GM12875 (cell line): ENCODE measurements at regions not wholly inside any gene's neighbourhood (a gene's known extent, or its start where the extent isn't known, plus 50 kb on each side); places are given as distances from the start of the nearest gene placed in this dataset.

Experiments used
- H3K4me3 ChIP-seq: one replicate; pipeline ENCODE4 v1.5.1; 2011; ENCODE audit warnings: low read depth, low read length, control low read depth
- TF ChIP-seq, protein P1 (sequence below): IDR thresholded peaks from 2 replicates; pipeline ENCODE4 v1.5.1; 2011; ENCODE audit warnings: low read depth, mild to moderate bottlenecking, control low read depth, inconsistent platforms, low read length, moderate library complexity, borderline replicate concordance; ENCODE audit not compliant: insufficient read depth

- TF ChIP-seq, protein P1, sequence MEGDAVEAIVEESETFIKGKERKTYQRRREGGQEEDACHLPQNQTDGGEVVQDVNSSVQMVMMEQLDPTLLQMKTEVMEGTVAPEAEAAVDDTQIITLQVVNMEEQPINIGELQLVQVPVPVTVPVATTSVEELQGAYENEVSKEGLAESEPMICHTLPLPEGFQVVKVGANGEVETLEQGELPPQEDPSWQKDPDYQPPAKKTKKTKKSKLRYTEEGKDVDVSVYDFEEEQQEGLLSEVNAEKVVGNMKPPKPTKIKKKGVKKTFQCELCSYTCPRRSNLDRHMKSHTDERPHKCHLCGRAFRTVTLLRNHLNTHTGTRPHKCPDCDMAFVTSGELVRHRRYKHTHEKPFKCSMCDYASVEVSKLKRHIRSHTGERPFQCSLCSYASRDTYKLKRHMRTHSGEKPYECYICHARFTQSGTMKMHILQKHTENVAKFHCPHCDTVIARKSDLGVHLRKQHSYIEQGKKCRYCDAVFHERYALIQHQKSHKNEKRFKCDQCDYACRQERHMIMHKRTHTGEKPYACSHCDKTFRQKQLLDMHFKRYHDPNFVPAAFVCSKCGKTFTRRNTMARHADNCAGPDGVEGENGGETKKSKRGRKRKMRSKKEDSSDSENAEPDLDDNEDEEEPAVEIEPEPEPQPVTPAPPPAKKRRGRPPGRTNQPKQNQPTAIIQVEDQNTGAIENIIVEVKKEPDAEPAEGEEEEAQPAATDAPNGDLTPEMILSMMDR: no peak
- no peak overlapping the region for H3K4me3 ChIP-seq
These were observed 490.4 kb upstream of the C1orf87 start for GRCh38 chr1:60563777-60564535.

GRCh38 chr1:60562740-60563139 is 489.2 kb upstream of the C1orf87 start:
- TF ChIP-seq, protein P1: no peak
- H3K4me3 ChIP-seq: no peak overlapping the region

- TF ChIP-seq, protein P1: no peak
- H3K4me3 ChIP-seq: no peak overlapping the region
These were observed 487.1 kb upstream of the C1orf87 start for GRCh38 chr1:60560701-60561100.

- no peak overlapping the region for H3K4me3 ChIP-seq
These were observed 484.7 kb upstream of the C1orf87 start for GRCh38 chr1:60558236-60558635.

DNA sequence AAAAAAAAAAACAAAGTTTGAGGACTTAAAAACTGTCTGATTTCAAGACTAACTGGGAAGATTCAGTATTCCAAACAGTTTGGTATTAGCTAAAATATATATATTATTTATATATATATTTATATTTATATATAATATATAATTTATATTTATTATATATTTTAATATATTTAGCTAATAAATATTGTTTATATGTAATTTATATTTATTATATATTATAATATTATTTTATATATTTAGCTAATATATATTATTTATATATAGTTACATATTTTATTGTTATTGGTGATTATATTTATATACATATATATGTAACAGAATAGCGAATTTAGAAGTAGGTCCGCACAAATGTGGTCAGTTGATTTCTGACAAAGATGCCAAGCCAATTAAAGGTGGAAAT is 480.2 kb upstream of the C1orf87 start:
- H3K4me3 ChIP-seq: no peak overlapping the region
- TF ChIP-seq, protein P1: no peak

More at GRCh38 chr1:60558236-60558635, 484.7 kb upstream of the C1orf87 start:
- TF ChIP-seq, protein P1: no peak

- TF ChIP-seq, protein P1: no peak
- no peak overlapping the region for H3K4me3 ChIP-seq
These were observed 474.3 kb upstream of the C1orf87 start for GRCh38 chr1:60547821-60548220.
